Nephron (organoid): ENCODE measurements at regions not wholly inside any gene's neighbourhood (a gene's known extent, or its start where the extent isn't known, plus 50 kb on each side); places are given as distances from the start of the nearest gene placed in this dataset.

Source experiments
- H3K27ac Mint-ChIP-seq, 3 experiments: 2 replicates each; pipeline ENCODE4 v1.8.0; 2020; ENCODE audit warnings: mixed read lengths in 3 of 3, mild to moderate bottlenecking in 2 of 3, moderate library complexity in 1 of 3
- H3K27me3 Mint-ChIP-seq: 2 replicates; pipeline ENCODE4 v1.8.0; 2021; ENCODE audit warnings: low read depth, mild to moderate bottlenecking, moderate library complexity, mixed read lengths
- H3K36me3 Mint-ChIP-seq: 2 replicates; pipeline ENCODE4 v1.8.0; 2020; ENCODE audit warnings: low read depth, mixed read lengths
- H3K4me1 Mint-ChIP-seq: 2 replicates; pipeline ENCODE4 v1.8.0; 2020; ENCODE audit warnings: mixed read lengths
- H3K4me3 Mint-ChIP-seq, 3 experiments: 2 replicates each; pipeline ENCODE4 v1.8.0; 2020; ENCODE audit warnings: mild to moderate bottlenecking in 3 of 3, mixed read lengths in 3 of 3, moderate library complexity in 2 of 3
- H3K9me3 Mint-ChIP-seq: 2 replicates; pipeline ENCODE4 v1.8.0; 2020; ENCODE audit warnings: mixed read lengths
- TF ChIP-seq, protein P1 (sequence below), 3 experiments: fragments of 200-600 bp; sonication (generic); IDR thresholded peaks; one replicate each; pipeline ENCODE4 v1.5.0; 2021; ENCODE audit warnings: antibody characterized with exemption in 3 of 3; ENCODE audit not compliant: unreplicated experiment in 3 of 3

DNA sequence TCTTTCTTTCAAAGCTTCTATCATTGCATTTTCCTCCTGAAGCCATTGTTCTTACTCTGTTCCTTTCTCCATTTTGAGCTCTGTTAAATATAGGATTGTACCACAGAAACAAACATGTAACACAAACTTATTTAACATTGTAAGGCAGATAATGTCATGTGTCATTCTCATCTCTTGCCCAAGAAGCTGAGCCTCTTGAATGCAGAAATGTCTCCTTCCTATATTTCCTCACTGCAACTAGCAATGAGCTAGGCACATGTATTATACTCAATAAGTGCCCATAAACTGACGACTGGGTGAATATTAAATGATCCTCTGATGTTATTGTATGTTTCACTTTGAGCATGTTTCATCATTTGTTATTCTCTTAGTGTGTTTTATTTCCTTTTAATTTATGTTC is 56.7 kb upstream of the SLC7A11 start:
- H3K27me3 Mint-ChIP-seq: no peaks in the 10 kb centered on the region
- H3K4me3 Mint-ChIP-seq: no peak overlapping the region
- TF ChIP-seq, protein P1, sequence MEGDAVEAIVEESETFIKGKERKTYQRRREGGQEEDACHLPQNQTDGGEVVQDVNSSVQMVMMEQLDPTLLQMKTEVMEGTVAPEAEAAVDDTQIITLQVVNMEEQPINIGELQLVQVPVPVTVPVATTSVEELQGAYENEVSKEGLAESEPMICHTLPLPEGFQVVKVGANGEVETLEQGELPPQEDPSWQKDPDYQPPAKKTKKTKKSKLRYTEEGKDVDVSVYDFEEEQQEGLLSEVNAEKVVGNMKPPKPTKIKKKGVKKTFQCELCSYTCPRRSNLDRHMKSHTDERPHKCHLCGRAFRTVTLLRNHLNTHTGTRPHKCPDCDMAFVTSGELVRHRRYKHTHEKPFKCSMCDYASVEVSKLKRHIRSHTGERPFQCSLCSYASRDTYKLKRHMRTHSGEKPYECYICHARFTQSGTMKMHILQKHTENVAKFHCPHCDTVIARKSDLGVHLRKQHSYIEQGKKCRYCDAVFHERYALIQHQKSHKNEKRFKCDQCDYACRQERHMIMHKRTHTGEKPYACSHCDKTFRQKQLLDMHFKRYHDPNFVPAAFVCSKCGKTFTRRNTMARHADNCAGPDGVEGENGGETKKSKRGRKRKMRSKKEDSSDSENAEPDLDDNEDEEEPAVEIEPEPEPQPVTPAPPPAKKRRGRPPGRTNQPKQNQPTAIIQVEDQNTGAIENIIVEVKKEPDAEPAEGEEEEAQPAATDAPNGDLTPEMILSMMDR (IDR thresholded peaks at IDR 0.05; ENCODE audit: unreplicated experiment in 3 of 3): no peak
- no peaks in the 10 kb centered on the region for H3K4me1 Mint-ChIP-seq
- no peaks in the 10 kb centered on the region for H3K36me3 Mint-ChIP-seq
- no peak overlapping the region for H3K27ac Mint-ChIP-seq
- H3K9me3 Mint-ChIP-seq: no peaks in the 10 kb centered on the region

DNA sequence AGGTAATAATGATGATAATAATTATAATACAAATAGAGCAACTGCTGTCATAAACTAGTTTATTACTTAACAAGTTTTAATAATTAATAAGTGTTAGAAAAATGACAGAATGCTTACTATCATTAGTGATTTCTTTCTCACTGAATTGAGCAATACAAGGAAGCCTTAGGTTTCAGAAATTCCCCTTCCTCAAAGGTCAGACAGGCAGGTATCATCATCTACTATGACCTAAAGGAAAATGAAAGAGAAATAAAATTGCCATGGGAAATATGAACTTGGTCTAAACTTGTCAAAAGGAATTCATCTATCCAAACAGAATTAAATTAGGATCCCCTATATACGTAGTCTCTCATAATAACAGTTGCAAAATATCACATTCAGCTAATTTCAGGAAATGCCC is 56.3 kb upstream of the SLC7A11 start:
- Mint-ChIP-seq H3K9me3 (no peaks in the 10 kb centered on the region), H3K36me3 (no peaks in the 10 kb centered on the region), H3K27me3 (no peaks in the 10 kb centered on the region), H3K27ac (no peak overlapping the region), H3K4me3 (no peak overlapping the region), H3K4me1 (no peaks in the 10 kb centered on the region)
- TF ChIP-seq, protein P1 (IDR thresholded peaks at IDR 0.05; ENCODE audit: unreplicated experiment in 3 of 3): no peak

DNA sequence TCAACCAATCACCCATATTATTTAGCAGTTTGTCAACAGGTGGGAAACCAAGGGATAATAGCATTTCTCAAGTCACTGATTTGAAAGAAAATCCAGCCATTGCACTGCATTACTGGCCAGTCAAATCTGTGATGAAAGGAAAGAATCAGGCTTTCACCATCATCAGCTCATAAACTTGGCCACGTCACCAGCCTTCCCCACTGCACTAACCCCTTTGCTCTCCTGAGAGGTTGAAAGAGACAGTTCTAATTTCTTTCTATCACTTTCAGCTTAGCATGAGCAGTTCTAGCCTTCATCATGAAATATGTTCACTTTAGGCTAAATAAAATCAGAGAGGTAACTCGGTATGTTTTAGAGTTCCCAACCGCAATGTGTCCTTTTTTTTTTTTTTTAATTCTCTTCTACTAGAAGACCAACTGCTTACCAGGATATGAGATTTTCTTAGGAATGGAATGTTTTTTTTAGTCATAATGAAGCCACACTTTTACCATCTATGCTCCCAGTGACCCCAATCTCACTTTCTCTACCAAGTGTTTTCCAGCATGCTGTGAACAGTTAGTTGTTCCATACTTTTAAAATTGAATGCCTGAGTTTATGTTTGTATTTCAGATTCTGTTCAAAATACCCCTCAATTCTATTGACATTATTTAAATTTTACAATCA is 55.7 kb upstream of the SLC7A11 start:
- TF ChIP-seq, protein P1 (IDR thresholded peaks at IDR 0.05; ENCODE audit: unreplicated experiment in 3 of 3): no peak
- Mint-ChIP-seq H3K36me3 (no peaks in the 10 kb centered on the region), H3K27me3 (no peaks in the 10 kb centered on the region), H3K4me1 (no peaks in the 10 kb centered on the region), H3K9me3 (no peaks in the 10 kb centered on the region), H3K27ac (no peak overlapping the region), H3K4me3 (no peak overlapping the region)

DNA sequence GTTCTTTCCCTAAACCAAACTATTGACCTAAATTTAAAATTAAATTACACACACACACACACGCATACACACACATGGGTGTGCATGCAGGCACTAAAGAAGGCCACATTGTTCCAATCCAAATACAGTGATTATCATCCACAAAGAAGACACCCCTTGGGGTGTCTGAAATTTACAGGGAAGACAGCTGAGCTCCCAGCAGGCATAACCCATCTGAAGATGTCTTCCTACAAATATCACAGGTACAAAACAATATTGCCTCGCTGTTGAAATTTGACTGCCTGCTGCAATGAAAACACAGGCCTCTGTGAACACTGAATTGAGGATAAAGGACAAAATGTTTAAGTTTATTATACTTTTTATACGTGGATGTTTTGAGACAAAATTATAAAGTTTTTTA is 50.2 kb upstream of the SLC7A11 start:
- Mint-ChIP-seq H3K36me3 (no peaks in the 10 kb centered on the region), H3K4me1 (no peaks in the 10 kb centered on the region), H3K27ac (no peak overlapping the region), H3K9me3 (no peaks in the 10 kb centered on the region), H3K27me3 (no peaks in the 10 kb centered on the region), H3K4me3 (no peak overlapping the region)
- TF ChIP-seq, protein P1 (IDR thresholded peaks at IDR 0.05; ENCODE audit: unreplicated experiment in 3 of 3): no peak
